HG03280 (cell line): ENCODE measurements at regions not wholly inside any gene's neighbourhood (a gene's known extent, or its start where the extent isn't known, plus 50 kb on each side); places are given as distances from the start of the nearest gene placed in this dataset.
"Not testable (repeated sequence)": the region's sequence is repeated elsewhere in the genome, so short reads cannot be mapped to it uniquely, and the experiment has no call there.

Experiments used
- ATAC-seq: cut with Tn5 transposase; IDR thresholded peaks from one replicate; pipeline ENCODE4 v1.9.1; 2021; ENCODE audit warnings: mild to moderate bottlenecking, moderate library complexity; ENCODE audit not compliant: unreplicated experiment

DNA sequence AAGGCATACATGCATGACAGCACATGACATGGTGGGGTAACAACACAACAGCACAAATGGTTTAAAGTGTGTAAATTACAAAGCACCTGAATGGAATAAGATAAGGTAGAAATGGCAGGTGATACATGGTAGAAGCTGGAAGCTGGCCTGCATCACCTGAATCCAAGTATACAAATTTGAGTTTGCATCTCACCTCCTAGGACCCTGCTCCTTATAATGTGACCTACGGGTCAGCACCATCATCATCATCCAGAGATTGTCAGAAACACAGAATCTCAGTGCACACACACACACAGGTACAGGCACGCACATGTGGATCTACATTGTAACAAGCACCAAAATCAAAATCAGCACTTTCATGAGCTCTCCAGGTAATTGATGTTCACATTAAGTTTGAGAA is 1048.2 kb upstream of the AUTS2 start:
- ATAC-seq = no peak

DNA sequence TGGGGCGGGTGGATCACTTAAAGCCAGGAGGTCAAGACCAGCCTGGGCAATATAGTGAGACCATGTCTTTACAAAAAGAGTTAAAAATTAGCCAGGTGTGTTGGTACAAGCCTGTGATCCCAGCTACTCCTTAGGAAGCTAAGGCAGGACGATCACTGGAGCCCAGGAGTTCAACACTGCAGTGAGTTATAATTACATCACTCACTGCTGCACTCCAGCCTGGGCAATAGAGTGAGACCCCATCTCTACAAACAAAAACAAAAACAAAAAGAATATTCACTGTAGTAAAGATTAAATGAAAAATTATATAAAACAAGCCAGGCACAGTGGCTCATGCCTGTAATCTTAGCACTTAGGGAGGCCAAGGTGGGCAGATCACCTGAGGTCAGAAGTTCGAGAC is 1047.6 kb upstream of the AUTS2 start:
- no peak for ATAC-seq

DNA sequence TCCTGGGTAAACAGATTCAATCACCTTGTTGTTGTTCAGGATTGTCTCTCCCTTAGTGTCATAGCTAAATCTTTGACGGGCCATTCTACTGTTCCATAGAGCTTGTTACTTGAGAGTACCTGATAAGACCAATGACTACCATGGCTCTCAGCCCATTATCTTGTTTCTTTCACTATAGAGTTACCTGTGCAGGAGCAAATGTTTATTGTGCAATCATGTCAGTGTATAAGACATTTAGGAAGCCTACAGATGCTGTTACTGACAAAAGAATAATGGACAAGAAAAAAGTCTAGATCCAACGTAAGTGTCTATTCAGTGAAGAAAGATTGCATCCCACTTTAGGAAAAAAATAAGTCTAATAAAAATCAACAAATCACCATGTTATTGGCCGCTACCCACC is 1041.7 kb upstream of the AUTS2 start:
- no peak for ATAC-seq

DNA sequence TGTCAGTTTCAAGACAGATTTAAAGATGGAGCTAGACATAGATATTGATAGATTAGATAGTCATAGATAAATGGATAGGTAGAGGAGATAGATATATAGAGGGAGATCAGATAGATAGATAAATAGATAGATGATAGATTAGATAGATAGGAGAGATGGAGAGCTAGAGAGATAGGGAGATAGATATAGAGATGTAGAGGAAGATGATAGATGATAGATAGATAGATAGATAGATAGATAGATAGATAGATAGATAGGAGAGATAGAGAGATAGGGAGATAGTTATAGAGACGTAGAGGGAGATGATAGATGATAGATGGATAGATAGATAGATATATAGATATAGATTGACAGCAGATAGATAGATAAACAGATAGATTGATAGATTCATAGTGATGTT is 1038.8 kb upstream of the AUTS2 start:
- ATAC-seq = no peak

DNA sequence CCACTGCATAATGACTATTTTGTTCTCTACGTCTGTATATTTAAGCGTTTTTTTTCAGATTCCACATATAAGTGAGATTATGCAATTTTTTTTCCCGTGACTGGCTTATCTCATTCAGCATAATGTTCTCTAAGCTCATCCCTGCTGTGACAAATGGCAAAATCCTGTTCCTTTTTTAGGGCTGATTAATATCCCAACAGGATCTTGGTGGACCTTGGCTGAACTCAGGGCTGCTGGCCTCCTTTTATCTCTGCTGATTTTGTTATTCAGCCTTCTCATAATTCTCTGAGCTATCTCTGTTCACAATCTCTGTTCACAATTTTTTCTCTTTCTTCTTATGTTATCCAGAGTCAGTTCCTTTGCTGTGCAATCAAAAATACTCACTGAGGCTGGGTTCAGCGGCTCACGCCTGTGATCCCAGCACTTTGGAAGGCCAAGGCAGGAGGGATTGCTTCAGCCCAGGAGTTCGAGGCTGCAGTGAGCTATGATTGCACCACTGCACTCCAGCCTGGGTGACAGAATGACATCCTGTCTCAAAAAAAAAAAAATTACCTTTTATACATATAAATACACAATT is 1035.9 kb upstream of the AUTS2 start:
- no peak for ATAC-seq

DNA sequence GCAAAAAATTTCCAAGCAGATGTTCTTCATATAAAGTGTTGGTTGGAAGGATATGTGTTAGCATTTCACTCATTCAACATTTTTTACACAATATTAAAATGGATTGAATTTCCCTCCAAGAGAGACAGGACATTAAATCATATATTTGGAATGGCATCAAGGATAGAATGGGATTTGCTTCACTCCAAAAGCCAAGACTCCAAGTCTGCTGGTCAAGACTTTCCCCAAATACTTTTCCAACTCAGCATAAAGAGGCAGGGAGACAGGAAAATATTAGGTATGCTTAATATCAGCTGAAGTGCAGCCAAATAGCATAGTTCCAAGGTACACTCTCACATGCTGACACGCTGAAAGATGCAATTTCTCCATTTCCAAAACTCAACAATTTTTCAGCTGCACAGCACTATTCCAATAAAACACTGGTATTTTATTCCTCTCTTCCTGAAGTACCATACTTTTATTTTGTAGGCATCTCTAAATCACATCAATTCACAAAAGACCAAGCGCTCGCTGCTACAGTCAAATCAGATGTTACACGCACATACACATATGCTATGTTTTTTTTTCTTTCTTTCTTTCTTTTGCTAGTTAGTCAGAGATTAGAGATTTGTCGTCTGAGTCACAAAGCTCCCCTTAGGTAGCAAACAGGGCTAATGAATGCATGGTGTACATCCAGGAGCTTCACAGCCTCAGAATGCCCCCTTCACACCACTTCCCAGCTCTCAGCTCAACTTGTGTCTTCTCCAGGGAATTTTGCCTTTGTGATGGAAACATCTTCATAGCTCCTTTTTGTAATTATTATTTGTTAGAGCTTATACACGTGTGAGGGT is 1033.8 kb upstream of the AUTS2 start:
- ATAC-seq = no peak

DNA sequence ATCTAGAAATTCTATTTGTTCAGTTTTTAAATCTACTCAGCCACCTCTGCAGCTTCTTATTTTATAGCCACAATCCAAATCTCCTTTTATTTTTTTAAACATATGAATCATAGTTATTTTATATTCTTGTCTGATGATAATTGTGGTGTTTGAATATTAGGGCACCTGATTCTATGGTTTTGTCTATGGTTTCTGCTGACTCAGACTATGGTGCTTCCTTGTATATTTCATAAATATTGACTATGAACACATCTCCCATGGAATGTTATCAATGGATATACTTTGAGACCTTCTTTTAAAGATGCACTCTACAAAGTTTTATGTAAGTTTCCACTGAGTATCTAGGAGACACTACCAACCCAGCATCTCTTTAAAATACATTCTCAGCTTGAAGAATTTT is 1027.0 kb upstream of the AUTS2 start:
- ATAC-seq = no peak

DNA sequence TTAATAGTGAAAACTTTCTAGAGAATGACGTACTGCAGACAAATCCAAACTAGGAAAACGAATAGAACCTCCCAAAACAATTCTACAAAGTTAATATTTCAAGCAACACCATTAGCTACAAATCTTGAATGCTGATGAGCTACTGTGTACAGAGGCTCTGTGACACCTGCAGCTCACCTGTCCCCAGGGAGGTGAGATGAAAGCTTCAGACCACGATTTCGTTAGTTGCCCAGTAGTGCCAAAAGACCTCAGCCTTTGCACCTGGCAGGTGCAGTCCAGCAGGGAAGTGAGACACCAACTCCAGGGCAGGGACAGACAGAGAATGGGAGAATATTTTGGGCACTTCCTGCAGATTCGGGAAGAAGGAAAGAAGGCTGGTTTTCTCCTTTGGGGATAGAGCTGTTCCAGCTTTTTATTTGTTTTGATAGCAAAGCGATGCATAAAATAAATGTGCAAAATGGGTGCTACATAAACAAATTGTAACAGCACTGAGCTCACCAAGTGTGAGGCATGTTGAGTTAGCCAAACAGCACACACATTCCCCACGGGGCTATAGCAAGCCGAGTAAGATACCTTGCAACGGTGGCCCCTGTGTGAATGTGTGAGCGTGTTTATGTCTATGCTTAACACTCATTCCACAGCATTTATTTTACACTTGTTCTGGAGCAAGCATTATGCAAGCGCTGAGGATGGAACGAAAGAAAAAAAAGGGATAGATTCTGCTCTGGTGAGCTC is 1024.8 kb upstream of the AUTS2 start:
- ATAC-seq = no peak

DNA sequence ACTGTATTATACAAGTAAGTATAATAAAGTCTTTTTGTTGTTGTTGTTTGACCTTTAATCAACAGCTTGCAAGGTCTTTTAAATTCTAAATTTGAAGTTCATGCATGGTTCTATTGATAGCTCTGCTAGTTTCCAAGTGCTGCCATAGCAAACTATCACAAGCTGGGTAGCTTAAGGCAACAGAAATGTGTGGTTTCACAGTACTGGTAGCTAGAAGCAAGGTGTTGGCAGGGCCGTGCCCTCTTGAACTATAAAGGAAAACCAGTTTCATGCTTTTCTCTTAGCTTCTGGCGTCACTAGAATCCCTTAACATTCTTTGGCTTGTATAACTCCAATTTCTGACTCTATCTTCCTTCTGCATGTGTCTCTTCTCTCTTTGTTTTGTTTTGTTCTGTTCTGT is 1021.9 kb upstream of the AUTS2 start:
- no peak for ATAC-seq

DNA sequence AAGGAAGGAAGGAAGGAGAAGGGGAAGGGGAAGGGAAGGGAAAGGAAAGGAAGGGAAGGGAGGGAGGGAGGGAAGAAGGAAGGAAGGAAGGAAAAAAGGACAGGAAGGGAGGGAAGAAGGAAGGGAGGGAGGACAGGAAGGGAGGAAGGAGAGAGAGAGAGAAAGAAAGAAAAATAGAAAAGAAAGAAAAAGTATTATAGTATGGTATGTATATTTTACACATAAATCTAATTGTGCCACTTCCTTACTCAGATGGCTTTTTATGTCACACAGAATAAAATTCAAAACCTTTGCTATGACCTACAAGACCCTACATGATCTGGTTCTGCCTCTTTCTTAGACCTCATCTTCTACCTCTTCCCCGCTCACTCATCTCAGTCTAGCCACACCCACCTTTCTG is 1016.9 kb upstream of the AUTS2 start:
- no peak for ATAC-seq

DNA sequence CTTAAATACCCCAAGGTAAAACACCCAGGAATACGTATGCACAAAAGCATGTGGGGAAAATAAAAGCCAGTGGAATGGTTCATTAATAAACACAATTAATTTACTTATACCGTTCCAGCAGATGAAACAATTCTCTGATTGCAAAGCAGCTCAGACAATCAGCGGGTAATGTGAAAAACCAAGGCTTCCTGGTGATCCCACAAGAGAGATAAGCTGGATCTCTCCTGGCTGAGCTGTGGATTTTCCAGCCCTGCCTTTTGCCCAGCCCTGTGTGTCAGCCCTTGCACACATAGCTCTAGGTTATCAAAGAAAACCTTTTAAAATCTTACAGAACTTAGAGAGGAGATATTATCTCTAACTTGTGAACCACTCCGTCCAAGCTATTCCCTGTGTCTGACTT is 1010.7 kb upstream of the AUTS2 start:
- ATAC-seq = no peak

DNA sequence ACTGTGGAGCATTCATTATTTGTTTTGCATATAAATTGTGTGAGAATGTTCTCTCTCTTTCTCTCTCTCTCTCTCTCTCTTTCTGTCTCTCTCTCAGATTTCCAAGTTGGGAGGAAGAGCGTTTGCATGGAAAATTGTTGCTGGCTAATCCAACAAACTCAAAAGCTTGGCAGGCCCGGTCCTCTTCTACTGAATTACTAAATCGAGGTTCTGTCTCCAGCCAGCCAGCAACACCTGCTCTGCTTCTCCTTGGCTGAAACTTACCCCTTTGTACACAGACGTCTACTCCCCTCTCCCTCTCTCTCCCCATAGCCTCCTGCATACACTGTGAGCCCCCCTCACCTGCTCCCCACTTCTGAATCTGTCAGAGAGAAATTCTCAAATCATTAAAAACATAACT is 996.4 kb upstream of the AUTS2 start:
- no peak for ATAC-seq

DNA sequence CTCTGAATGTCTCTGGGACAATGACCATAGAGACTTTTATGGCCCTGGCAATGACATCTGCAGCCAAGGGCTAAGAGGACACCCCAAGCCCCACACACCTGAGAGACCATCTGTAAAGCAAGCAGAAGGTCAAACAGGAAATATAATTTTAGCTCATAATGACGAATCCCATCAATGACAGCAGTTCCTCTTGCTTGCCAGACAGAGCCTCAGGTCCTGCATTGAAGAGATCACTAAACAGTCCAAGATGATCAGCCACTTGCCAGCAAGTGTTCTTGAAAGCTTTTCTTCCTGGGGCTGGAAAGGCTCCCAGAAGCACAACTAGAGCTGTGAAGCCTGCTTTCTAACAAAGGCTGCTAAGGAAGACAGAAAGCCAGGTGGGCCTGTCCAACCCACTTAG is 993.7 kb upstream of the AUTS2 start:
- ATAC-seq = no peak

DNA sequence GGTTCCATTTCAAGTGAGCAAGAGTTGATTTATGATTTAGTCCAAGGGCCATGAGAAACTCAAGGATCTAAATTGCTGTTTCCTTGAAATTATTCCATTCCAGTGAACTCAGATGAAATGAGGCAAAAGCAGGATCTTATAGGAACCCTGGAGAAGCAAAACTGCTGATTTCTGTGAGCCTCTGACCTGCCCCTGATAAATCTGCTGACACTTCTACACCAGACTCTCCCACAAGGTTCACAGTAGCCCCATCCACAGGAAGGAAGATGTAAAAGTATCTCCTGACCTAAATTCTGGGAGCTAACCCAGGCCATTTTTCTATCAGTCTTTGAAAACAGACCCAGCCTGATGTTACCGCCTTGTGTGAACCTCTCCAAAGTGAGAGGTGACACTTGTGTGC is 987.6 kb upstream of the AUTS2 start:
- no peak for ATAC-seq

DNA sequence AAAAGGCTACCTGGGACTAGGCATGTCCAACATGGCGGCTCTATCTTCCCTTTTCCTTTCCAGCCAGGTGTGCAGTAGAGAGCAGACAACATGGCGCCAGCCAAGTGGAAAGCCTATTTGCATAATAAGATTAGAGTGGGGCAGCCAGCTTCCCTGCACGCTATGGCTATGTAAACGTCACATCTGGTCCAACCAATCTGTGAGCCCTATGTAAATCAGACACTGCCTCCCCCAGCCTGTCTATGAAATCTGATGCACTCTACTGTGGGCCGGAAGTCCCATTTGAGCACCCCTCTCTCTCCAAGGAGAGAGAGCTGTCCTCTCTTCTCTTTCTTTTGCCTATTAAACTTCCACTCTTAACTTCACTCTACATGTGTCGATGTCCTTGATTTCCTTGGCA is 984.9 kb upstream of the AUTS2 start:
- ATAC-seq = no peak

DNA sequence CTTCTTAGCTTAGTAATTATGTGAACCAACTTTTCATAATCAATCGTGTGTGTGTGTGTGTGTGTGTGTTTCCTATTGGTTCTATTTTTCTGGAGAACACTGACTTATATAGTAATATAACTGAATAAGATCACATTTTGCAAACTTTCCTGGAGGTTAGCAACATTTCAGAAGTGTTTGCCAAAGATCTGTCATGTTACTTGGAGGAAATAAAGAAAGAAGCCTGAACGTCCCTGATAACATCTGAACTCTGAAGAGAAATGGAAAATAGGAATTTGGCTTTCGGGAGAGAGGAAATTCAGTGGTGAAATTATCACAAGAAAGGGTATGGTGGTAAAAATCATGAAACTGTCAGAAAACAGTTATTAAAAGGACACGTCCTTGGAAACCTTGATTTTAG is 984.4 kb upstream of the AUTS2 start:
- ATAC-seq = no peak

DNA sequence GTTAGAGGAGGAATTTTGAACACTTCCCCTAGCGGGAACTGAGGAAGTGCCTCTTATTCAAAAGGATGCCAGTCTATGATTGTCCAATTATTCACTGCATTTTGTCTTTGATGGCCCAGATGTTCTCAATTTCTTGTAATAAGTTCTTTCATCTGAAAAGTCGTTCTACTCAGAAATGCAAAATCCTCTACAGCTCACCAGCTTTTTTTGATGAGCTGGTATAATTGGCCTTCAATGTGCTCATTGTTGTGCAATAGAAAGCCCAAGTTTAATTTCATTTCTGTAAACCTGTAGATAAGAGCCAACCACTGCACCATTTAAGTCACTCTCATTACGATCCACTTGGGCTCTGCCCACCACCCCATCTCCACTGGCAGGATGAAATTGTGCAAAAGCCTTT is 978.7 kb upstream of the AUTS2 start:
- ATAC-seq = no peak

DNA sequence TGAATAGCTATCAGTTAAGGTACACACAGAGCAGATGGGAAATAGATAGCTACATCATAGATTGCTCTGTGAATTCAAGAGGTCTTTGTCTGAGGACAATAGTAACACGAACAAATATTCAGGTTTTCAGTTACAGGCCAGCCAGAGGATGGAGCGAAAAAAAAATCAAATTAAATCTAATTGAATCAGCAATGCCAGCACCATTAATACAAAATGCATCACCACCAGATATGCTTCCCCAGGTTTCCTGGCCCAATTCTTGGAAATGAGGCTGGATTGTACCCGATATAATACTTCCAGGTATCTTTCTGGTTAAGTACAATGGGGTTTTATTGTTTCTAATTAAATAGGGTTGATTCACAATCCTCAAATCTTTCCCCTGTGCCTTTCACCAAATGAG is 975.8 kb upstream of the AUTS2 start:
- no peak for ATAC-seq

DNA sequence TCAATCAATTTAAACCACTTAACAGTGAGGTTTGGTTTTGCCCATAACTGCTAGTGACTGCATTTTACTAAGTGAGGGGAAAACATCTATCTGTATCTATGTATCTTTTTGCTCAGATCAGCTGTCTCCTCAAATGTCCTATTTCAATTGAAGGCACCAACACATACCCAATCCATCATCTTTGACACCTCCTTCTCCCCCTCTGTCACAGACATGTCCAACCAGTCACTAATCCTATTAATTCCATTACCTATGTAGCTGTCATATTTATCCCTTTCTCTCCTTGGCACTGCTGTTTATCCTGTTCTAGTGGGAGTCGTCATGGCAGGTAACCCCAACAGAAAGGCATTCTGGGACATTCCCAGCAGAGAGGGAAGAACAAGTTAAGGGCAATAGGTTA is 975.2 kb upstream of the AUTS2 start:
- ATAC-seq = no peak

DNA sequence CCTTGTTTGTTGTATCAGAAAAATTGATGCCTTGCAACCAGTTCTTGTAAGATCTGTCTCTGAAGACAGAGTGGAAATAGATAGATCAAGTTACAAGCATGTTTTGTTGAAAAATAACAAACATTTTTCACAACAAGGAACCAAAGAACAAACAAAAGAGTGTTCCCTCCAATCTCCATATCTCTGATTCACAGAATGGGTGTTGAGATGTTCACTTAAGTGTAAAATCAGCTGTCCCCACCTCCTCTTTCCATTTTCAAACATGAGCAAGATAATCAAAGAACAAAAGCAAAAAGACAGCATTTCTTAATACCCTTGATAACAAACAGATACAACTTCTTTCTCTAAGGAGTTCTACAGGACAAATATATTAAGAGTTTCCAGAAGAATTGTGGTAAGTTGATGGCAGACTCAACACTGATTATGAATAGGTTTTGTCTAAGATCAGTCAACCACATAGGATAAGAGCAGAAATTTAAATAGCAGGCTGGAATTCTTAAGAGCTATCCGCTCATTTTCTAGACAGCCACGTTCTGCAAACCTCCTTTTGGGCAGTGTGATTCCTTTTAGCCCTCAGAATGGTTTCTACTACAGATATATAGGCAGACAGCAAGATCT is 970.9 kb upstream of the AUTS2 start:
- no peak for ATAC-seq

DNA sequence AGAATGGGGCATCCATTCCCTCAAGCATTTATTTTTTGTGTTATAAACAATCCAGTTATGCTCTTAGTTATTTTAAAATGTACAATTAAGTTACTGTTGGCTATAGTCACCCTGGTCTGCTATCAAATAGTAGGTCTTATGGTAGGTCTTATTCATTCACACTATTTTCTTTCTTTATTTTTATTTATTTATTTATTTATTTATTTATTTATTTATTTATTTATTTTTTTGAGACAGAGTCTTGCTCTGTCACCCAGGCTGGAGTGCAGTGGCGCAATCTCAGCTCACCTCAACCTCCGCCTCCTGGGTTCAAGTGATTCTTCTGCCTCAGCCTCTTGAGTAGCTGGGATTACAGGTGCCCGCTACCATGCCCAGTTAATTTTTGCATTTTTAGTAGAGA is 967.4 kb upstream of the AUTS2 start:
- ATAC-seq = not testable (repeated sequence)

DNA sequence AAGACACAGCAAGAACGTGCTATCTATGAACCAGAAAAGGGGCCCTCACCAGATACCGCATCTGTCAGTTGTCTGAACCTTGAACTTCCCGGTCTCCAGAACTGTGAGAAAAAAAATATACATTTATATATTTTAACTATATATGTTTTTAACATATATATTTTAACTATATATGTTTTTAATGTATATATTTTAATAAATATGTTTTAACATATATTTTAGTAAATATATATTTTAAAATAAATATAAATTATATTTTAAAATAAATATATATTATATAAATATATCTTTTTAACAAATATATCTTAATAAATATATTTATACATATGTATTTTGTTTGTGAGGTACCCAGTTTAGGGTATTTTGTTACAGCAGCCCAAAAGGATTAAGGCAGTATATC is 958.2 kb upstream of the AUTS2 start:
- no peak for ATAC-seq
